ENCODE measurements at regions not wholly inside any gene's neighbourhood (a gene's known extent, or its start where the extent isn't known, plus 50 kb on each side); places are given as distances from the start of the nearest gene placed in this dataset.

DNA sequence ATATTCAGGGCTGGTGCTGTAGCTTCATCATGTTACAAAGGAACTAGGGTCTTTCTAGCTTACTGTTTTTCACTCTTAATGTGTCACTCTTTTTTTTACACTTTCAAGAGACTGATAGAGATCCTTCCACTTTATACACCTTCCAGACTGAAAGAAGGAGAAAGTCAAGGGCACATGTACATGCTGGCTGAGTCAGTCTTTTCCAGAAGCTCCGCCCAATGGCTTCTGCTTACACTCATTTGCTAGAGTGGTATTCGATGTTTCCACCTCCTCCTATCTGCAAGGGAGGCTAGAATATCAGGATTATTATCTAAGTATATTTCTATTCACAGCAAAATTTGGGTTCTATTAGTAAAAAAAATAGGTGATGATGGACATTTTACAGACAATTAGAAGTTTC is 325.8 kb upstream of the OR4E1 start:
- no peak overlapping the region for H3K4me3 Mint-ChIP-seq (ENCODE audit: low read depth, unreplicated experiment)
- CTCF ChIA-PET = interaction anchor here (0.8 to 1.6 kb wide), 5 partner anchors 9 to 37 kb away, joined by 3 to 7 read pairs (median 5); no protein-coding TSS in a partner anchor
- DNase-seq = no peak
- intact Hi-C loops (cut with micrococcal nuclease; ENCODE audit: unreplicated experiment) = loop anchor here (5.0 kb wide), 1 partner anchor 82 kb away; no protein-coding TSS in a partner anchor
- peaks cover 15% of the 10 kb centered on the region for H3K4me1 Mint-ChIP-seq (ENCODE audit: low read depth, unreplicated experiment)
- BruUV-seq (replicated peaks) = no TSS peak
- TF ChIP-seq, protein P1, sequence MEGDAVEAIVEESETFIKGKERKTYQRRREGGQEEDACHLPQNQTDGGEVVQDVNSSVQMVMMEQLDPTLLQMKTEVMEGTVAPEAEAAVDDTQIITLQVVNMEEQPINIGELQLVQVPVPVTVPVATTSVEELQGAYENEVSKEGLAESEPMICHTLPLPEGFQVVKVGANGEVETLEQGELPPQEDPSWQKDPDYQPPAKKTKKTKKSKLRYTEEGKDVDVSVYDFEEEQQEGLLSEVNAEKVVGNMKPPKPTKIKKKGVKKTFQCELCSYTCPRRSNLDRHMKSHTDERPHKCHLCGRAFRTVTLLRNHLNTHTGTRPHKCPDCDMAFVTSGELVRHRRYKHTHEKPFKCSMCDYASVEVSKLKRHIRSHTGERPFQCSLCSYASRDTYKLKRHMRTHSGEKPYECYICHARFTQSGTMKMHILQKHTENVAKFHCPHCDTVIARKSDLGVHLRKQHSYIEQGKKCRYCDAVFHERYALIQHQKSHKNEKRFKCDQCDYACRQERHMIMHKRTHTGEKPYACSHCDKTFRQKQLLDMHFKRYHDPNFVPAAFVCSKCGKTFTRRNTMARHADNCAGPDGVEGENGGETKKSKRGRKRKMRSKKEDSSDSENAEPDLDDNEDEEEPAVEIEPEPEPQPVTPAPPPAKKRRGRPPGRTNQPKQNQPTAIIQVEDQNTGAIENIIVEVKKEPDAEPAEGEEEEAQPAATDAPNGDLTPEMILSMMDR (IDR thresholded peaks at IDR 0.05; ENCODE audit: unreplicated experiment) = no peak
- no peak overlapping the region for H3K27ac Mint-ChIP-seq (ENCODE audit: unreplicated experiment)
- no peaks in the 10 kb centered on the region for H3K36me3 Mint-ChIP-seq (ENCODE audit: insufficient read depth, unreplicated experiment)
- H3K9me3 Mint-ChIP-seq (ENCODE audit: low read depth, unreplicated experiment) = no peaks in the 10 kb centered on the region
- peaks cover 37% of the 10 kb centered on the region for H3K27me3 Mint-ChIP-seq (ENCODE audit: unreplicated experiment)

- H3K27ac Mint-ChIP-seq (ENCODE audit: unreplicated experiment) = no peak overlapping the region
- peak; percentile 24 for DNase-seq
- no peak overlapping the region for H3K4me3 Mint-ChIP-seq (ENCODE audit: low read depth, unreplicated experiment)
- H3K9me3 Mint-ChIP-seq (ENCODE audit: low read depth, unreplicated experiment) = no peaks in the 10 kb centered on the region
- H3K36me3 Mint-ChIP-seq (ENCODE audit: insufficient read depth, unreplicated experiment) = no peaks in the 10 kb centered on the region
- intact Hi-C loops (cut with micrococcal nuclease; ENCODE audit: unreplicated experiment) = loop anchor here (5.0 kb wide), 1 partner anchor 80 kb away; no protein-coding TSS in a partner anchor
- H3K4me1 Mint-ChIP-seq (ENCODE audit: low read depth, unreplicated experiment) = peaks cover 5% of the 10 kb centered on the region
- TF ChIP-seq, protein P1 (IDR thresholded peaks at IDR 0.05; ENCODE audit: unreplicated experiment) = no peak
- CTCF ChIA-PET = interaction anchor here (0.9 to 1.8 kb wide), 9 partner anchors 9 to 103 kb away, joined by 3 to 13 read pairs (median 6); no protein-coding TSS in a partner anchor
- peaks cover 57% of the 10 kb centered on the region for H3K27me3 Mint-ChIP-seq (ENCODE audit: unreplicated experiment)
- BruUV-seq (replicated peaks) = no TSS peak
These were observed 323.7 kb upstream of the OR4E1 start for GRCh38 chr14:21997300-21997699.

- CTCF ChIA-PET = interaction anchor here (0.6 kb wide), 1 partner anchor 36 kb away, joined by 4 read pairs; no protein-coding TSS in a partner anchor
- Mint-ChIP-seq H3K4me1 (ENCODE audit: low read depth, unreplicated experiment) (no peaks in the 10 kb centered on the region), H3K9me3 (ENCODE audit: low read depth, unreplicated experiment) (no peaks in the 10 kb centered on the region), H3K27ac (ENCODE audit: unreplicated experiment) (no peak overlapping the region), H3K36me3 (ENCODE audit: insufficient read depth, unreplicated experiment) (no peaks in the 10 kb centered on the region), H3K4me3 (ENCODE audit: low read depth, unreplicated experiment) (no peak overlapping the region), H3K27me3 (ENCODE audit: unreplicated experiment) (peaks cover 74% of the 10 kb centered on the region)
- intact Hi-C loops (cut with micrococcal nuclease; ENCODE audit: unreplicated experiment) = loop anchor here (5.0 kb wide), 1 partner anchor 78 kb away; no protein-coding TSS in a partner anchor
- no TSS peak for BruUV-seq (replicated peaks)
- no peak for DNase-seq
- TF ChIP-seq, protein P1 (IDR thresholded peaks at IDR 0.05; ENCODE audit: unreplicated experiment) = no peak
These were observed 321.7 kb upstream of the OR4E1 start for GRCh38 chr14:21995332-21995731.

DNA sequence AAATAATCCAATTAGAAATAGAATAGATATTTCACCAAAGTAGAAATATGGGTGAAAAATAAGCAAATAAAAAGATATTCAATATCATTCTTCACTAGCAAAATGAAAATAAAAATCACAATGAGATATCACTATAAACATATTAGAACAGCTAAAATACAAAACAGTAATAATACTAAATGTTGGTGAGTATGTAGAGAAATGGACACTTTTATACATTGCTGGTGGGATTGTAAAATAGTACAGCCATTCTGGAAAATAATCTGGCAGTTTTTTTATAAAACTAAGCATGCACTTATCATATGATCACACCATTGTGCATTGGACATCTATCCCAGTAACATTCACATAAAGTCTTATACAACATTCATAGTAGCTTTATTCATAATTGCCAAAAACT is 320.2 kb upstream of the OR4E1 start:
- H3K4me1 Mint-ChIP-seq (ENCODE audit: low read depth, unreplicated experiment) = no peaks in the 10 kb centered on the region
- CTCF ChIA-PET = interaction anchor here (1.9 kb wide), 1 partner anchor 16 kb away, joined by 6 read pairs; no protein-coding TSS in a partner anchor

More for the DNA sequence above, 320.2 kb upstream of the OR4E1 start:
- no peak for DNase-seq
- Mint-ChIP-seq H3K36me3 (ENCODE audit: insufficient read depth, unreplicated experiment) (no peaks in the 10 kb centered on the region), H3K9me3 (ENCODE audit: low read depth, unreplicated experiment) (no peaks in the 10 kb centered on the region), H3K4me3 (ENCODE audit: low read depth, unreplicated experiment) (no peak overlapping the region), H3K27me3 (ENCODE audit: unreplicated experiment) (peaks cover 74% of the 10 kb centered on the region), H3K27ac (ENCODE audit: unreplicated experiment) (no peak overlapping the region)
- TF ChIP-seq, protein P1 (IDR thresholded peaks at IDR 0.05; ENCODE audit: unreplicated experiment) = no peak
- intact Hi-C loops (cut with micrococcal nuclease; ENCODE audit: unreplicated experiment) = no loop called here
- BruUV-seq (replicated peaks) = no TSS peak

Measured in Calu3 (cell line).